H4 (cell line): ENCODE measurements at regions not wholly inside any gene's neighbourhood (a gene's known extent, or its start where the extent isn't known, plus 50 kb on each side); places are given as distances from the start of the nearest gene placed in this dataset.

ENCODE experiments used
- DNase-seq: peaks from one replicate; pipeline ENCODE4 v3.0.0-alpha.2; 2015; ENCODE audit warnings: low spot score

DNA sequence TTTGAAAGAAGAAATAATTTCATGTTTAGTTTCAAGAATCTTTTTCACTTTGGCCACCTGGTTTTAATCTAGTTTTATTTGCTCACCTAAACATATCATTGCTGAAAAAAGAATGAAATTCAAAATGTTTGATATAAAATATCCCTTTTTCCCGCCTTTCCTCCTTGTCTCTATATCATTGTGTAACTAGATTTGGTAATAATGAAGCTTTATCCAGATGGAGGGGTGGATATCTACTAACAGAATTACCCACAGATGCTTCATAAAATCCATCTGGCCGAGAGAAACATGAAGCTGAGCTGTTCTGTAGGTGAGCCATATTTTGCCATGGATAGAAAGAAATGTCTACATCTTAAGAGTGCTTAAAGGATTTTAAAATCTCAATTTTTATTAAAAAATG lies 214.7 kb downstream of the ICE1 start:
- DNase-seq = no peak

DNA sequence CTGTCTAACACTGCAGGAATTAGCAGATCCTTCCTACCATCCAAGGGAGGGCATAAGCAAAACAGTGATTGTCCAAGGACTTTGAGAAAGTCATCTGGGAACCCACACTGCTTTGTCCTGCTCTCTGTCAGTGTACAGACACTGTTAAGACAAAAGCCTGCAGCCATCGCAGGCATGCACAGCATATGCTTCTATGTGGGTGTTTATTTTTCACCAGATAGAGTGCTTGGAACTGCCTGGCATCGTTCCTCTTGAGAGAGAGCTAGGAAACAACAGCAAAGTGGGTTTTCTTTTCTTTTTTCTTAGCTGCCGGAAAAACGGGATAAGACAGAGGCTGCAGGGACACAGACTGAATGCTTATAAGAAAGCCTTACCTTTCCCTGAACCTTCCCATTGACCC lies 212.3 kb downstream of the ICE1 start:
- no peak for DNase-seq

DNA sequence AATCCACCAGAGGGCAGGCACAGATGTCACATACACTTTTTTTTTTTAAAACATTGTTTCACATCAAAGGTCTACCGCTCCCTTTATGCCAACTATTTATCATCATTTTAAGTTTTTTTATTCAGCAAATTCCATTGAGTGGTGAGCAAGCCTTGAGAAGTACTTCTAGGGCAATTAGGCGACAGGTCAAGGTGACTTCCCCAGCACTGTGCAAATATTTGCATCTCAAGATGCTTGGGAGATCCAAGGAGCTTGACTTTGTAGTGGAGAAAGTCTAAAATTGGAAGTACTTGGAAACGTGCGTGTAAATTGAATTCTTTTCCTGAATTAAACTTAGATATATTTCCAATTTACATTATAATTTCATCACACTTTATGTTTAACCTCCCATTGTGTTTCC lies 211.1 kb downstream of the ICE1 start:
- DNase-seq = no peak

DNA sequence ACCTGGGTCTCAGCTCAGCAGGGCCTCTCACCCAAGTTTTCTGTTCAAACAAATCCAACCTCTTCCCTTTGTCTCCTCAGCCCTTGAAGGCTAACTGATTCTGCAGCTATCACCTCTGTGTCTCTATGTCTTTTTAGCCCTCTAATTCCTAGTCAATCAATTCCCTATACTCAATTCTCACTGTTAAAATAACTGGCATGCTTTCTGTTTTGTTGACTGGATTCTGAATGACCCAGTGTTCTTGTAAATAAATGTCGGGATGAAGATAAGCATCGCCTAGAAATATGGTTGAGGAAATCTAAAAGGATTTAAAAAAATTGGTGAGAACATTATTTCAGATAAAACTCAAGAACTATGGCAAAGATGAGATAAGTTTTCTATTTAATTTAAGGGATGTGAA lies 210.2 kb downstream of the ICE1 start:
- DNase-seq = no peak

DNA sequence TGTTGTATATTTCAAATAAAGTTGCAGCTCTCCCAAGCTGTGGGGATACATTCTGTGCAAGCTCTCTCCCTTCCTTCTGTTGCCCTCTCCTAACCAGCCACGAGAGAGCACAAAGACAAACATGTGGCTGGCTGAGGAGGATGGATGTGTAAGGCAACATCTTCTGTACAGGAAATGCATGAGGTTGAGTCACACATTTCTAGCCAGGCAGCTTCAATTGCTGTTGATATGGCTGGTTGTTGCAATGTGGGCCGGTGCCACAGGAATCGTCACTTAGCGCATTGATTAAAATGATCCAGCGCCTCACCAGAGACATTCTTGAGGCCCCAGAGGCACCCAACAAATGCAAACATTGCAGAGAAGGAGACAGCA lies 207.1 kb downstream of the ICE1 start:
- DNase-seq = peak; percentile 44

DNA sequence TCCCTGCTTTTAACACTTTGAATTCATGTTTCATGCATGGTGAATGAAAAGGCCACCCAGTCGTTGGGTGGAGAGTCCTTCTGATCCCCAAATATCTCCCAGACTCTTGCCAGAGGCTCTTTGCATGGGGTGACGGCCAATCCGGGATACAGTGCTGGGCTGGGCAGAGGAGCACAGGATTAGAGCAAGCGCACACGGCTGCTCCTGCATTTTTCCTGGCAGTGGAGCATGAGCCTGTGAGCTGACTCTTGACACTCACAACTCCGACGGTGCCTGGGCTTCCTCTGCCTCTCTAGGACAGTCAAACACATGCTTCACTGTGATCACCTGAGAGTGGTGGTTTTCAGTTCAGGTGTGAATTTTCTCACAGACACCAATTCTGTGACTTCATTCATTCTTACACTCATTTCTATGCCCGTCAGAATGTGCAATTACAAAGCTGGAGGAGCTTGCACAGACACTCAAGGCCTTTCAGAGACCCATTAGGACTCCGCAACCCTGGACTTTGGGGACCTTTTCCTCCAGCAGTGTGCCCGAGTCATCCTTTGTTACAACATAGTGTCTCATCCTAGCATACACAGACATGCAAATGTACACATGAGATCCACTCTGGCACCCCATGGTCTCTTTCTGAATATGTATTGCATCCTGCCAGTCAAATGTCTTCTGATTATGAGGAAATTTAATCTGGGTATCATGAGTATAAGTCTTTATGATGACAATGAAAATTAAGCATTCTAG lies 206.6 kb downstream of the ICE1 start:
- no peak for DNase-seq

DNA sequence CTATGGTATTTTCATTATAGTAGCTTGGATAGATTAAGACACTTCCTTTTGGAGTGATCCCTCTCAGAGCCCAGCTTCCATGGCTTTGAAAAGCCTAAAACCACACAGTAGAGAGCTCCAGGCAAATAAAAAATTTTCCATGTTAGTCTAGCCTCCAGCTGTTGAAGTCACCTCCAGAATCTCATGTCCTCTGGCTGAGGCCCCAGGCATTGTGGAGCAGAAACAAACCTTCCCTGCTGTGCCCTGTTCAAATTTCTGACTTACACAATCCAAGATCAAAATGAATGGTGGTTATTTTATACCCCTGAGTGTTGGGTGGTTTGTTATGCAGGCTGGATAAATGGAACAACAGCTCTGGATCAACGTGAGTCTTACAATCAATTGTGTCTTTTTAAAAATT lies 203.9 kb downstream of the ICE1 start:
- DNase-seq = no peak

DNA sequence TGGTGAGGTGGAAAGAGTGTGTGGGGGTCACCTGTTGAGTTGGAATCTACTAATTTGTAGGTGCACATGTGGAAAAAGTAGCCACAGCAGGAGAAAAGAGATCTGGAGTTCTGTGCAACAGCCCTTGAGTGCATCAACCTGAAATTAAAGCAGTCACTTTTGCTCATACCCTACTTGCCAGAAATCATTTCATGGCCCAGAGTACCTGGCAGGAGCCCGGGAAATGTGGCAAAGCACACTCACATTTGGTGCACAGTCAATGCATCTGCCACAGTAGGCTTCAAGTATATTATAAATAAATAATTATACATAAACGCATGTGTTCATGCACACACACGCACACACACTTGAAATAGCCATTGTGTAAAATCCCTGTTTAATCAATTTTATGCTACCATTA lies 203.0 kb downstream of the ICE1 start:
- DNase-seq = no peak

DNA sequence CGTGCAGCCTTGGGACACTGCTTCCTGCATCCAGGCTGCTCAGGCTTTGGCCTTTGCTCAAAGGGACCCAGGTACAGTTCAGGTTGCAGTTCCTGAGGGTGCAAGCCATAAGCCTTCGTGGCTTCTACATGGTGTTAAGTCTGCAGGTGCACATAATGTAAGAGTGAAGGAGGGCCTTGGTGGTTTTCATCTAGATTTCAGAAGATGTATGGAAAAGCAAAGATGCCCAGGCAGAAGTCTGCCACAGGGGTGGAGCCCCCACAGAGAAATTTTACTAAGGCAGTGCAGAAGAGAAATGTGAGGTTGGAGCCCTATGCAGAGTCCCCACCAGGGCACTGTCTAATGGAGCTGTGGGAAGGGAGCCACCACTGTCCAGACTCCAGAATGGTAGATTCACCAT lies 200.9 kb downstream of the ICE1 start:
- no peak for DNase-seq

DNA sequence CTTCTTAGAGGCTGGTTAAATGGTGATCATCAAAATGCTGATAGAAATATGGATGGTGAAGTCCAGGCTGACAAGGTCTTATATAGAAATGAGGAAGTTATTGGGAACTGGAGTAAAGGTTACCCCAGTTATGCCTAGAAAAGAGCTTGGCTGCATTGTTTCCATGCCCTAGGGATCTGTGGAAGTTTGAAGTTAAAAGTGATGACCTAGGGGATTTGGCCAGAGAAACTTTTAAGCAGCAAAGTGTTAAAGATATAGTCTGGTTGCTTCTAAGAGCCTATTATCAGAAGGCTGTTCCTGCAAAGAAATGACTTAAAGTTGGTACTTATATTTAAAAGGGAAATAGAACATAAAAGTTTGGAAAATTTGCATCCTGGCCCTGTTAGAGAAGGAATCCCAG lies 200.3 kb downstream of the ICE1 start:
- DNase-seq = no peak

DNA sequence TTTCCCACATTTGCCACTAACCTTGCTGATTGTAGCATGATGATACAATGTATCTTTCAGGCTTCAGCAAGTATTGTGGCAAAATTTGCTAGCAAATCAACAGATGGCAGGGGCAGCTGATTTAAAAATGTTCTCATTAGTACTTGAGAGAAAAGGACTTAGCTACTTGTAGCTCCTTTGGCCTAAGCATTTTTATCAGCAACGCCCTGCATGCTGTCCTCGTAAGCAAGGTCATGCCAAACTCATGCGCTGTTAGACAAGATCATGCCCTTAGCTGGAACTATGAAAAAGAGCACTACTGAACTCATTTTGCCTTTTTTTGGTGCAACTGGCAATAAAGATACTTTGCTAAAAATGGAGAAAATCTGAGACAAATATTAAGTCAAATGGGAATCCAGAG lies 197.1 kb downstream of the ICE1 start:
- DNase-seq = no peak

DNA sequence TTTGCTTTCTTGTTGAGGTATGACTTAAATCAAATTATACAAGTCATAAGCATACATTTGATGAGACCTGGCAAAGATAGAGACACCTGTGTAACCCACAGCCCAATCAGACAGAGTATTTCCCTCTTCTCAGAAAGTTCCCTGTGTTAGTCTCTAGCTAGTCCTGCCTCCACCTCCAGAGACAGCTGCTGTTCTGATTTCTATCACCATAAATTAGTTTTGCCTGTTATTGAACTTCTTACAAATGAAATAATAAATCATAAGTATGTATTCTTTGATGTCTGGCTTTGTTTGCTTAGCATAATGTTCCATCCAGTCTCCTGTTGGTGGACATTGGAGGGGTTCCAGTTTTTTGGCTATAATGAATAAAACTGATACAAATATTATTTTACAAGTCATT lies 194.5 kb downstream of the ICE1 start:
- no peak for DNase-seq

DNA sequence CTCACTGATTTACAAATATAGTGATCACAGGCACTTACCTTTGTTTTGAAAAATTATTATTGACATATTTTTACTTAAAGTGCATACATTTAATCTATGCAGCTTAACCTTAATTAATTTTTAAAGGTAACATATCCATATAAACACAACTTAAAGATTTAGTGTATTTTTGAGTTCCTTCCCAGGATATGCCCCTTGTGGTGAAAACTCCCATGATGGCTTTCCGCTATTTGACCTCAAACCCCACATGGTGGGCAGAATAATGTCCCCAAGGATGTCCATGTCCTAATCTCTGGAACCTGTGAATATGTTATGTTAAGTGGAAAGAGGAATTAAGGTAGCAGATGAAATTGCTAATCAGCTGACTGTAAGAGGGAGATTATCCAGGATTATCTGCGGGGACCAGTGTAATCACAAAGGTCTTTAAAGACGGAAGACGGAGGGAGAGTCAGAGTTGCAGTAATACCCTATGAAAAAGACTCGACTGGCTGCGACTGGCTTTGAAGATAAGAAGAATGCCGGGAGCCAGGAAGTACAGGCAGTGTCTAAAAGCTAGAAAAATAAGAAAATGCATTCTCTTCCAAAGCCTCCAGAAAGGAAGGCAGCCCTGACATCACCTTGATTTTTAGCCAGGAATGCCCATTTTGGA lies 193.9 kb downstream of the ICE1 start:
- DNase-seq = no peak

DNA sequence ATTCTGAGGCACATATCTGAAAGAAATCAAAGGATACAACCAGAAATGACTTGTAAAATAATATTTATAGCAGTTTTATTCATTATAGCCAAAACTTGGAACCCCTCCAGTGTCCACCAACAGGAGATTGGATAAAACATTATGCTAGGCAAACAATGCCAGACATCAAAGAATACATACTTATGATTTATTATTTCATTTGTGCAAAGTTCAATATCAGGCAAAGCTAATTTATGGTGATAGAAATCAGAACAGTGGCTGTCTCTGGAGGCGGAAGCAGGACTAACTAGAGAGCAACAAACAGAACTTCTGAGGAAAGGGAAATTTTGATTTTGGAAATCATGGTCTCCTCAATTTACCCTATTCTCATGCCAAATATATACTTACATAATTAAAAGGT lies 193.1 kb downstream of the ICE1 start:
- no peak for DNase-seq

DNA sequence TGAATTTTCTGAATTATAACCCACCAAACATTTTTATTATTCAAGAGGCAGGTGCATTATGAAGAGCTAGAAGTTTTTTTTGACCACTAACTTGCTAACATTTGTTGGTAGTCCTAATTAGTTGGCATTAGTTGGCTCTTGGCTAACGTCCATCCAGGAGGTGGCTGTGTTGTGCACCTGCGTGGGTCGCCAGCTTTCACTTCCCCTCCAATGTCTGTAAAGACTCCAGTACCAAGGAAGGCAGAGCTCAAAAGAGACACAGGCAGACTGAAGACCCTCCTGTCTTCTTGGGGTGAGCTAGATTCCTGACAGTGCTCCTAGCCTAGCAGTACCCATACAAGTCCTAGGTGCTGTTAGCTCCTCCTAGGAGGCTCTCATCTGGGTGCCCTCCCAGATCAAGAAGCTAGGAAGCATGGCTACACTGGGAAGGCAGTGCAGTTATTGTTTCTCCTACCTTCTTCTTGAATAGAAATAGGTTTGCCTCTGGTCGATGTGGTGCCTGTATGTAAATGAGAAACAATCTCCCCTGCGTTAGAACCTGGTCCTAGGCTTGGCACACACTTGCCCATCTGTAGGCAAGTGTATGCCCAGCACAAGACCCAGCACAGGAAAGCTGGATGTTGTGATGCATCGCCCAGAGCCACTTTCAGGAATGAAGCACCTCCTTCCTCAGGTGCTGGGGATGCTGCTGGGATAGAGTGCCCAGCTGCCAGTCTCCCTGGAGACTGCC lies 190.9 kb downstream of the ICE1 start:
- DNase-seq = no peak

DNA sequence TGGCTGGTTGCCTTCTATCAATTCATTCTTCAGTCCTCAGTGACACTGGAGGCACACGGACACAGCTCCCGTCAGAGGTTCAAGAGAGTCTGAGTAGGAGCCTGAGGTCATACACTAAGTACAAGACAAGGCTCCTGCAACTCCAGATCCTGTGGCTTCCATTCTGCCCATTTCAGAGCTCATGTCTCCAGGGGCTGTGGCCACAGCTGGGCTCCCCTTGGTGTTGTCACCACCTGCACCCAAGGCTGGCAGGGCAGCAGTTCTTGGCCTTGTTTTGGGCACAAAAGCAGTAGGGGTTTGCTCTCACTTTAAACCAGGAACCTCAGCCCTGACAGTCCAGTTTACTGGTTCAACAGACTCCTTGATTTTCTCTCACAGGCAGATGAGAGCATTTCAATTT lies 189.6 kb downstream of the ICE1 start:
- DNase-seq = no peak

DNA sequence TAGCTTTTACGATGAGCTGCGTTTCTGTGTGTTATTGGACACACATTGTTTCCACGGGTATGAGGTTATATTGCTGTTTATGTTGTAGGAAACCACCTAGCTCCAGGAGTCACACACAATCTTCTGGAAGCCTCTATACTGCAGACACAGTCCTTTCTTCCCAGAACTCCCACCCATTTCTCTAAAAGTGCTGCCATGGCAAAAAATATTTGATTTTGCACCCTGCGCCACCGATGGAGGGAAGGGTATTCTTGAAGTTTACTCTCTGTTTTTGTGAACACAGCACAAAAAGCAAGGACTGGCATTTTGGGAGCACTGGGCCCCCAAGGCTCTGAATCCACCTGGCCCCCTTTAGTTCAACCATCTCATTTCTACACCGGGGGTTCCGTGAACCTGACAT lies 187.5 kb downstream of the ICE1 start:
- no peak for DNase-seq

DNA sequence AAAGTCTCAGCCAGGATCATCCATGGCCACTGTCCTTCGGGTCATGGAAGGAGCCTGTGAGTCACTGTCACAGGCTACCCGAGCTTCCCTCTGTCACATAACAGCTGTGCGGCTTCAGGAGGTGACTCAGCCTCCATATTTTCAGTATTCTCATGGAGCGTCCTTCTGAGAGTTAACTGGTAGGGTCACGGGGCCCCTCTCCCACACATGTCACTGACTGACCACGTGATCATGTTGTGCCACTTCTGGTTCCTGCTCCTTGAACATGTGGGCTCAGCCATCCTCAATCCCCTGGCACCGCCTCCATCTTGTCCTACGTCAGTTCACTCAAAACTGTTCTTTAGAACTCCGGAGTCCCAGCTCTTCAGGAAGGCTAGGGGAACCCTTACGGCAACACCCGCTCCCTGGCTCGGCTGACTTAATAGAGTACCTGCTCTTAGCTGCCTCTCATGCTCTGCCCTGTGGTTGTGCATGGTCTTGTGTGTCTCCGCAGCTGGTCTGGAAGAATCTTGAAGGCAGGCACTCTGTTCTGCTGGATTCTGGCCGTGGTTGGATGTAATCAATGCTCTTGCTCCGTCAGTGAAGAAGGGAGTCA lies 182.8 kb downstream of the ICE1 start:
- DNase-seq = peak; percentile 44

DNA sequence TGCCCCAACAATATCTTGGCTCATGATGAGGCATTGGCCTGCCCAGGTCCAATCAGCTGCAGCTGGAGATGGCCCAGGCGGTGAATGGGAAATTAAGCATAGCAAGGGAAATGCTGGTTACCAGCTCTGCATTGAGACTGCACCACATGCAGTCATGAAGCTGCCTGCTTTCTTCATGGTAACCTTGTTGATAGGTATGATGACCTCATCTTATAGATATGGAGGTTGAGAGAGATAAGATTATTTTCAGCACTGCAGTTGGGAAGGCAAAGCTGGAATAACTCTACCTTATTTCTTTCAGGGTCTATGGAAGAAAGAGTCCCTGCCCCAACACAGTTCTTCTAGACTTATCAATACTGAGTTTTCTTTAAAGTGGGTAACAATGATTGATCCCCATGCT lies 180.1 kb downstream of the ICE1 start:
- DNase-seq = no peak

DNA sequence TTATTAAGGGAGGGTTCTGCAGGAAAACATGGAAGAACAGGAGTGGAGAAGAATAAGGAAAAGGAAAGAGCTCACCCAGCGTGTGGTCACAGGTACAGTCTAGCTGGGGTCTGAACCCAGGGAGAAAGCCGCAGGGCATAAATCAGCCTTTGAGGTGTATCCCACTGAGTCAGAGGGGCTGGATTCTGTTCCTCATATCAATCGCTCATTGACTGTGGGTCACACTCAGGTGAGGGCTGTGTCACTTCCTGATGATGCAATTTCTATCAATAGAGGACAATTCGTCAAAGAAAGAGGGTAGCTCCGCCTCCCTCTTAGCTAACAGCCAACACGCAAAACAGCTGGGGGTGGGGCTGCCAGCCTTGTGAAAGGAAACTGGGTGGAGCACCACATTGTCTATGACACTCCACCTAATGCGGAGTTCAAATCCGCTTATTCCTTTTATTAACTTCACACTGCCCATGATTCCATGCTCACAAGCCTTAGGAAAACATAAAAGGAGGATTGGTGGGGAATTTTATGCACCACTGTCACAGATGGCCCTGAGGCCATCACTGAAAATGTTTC lies 176.2 kb downstream of the ICE1 start:
- DNase-seq = no peak

DNA sequence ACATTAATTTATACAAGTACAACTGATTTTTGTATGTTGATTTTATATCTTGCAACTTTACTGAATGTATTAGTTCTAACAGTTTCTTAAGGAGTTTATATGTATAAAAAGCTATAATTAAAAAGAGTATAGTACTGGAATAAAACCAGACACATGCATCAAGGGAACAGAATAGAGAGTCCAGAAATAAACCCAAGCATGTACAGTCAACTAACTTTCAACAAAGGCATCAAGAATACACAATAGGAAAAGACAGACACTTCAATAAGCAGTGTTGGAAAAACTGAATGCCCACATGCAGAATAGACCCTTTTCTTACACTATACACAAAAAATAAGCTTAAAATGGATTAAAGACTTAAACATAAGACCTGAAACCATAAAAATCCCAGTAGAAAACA lies 170.9 kb downstream of the ICE1 start:
- no peak for DNase-seq

DNA sequence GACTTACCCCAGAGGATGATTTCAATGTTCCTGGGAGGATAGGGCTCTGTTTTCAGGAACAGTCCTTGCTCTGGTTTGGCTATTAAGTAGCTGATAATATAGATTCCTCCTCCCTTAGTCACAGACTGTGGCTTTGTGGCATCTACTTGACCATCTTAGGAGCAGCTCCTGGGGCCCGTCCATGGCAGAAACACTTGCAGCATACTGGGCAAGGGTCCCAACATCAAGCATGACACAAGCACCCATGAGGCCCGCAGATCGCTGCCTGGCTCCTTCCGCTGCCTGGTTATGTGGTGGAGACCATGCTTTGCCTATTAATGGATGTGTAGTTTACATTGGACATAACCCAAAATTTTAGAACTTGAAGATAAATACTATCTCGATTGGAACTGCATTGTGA lies 170.1 kb downstream of the ICE1 start:
- peak; percentile 35 for DNase-seq

DNA sequence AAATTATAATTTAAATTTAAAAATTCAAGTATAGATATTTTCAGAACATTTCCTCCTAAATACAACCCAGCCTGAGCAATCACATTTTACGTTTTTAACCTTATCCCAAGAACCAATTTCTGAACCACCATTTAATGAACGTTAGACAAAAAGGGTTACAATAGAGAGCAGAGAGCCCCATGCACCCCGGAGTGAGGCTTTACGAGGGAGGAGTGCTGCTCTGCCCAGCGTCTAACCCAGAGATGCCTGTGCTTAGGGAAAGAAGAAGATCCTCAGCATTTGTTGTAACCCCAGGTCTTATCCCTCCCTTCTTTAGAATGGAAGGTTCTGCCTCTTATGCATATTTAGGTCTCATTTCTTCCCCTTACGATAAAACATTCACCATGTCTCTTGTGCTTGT lies 169.1 kb downstream of the ICE1 start:
- no peak for DNase-seq
